CD8-positive, alpha-beta memory T cell (primary cell): ENCODE measurements at regions not wholly inside any gene's neighbourhood (a gene's known extent, or its start where the extent isn't known, plus 50 kb on each side); places are given as distances from the start of the nearest gene placed in this dataset.

ENCODE experiments used
- CTCF ChIA-PET: fragments of 350-600 bp; sonication (Branson Sonifier 250); formaldehyde crosslinking; loops from one replicate; lab custom pipeline; 2021; ENCODE audit warnings: antibody characterized with exemption; lab: Charles Lee
- POLR2A ChIA-PET: fragments of 350-600 bp; sonication (Branson Sonifier 250); formaldehyde crosslinking; loops from one replicate; lab custom pipeline; 2021; ENCODE audit warnings: antibody characterized with exemption; lab: Charles Lee
- DNase-seq, 5 donors: peaks; one replicate each; pipeline versions ENCODE4 v3.0.0 to v3.0.0-alpha.2; 2020 to 2022; ENCODE audit warnings: mixed read lengths in 1 of 5
- H3K27ac ChIP-seq: one replicate; pipeline ENCODE4 v1.7.0; 2013; ENCODE audit warnings: low read depth, mild to moderate bottlenecking, low read length, moderate library complexity
- H3K27me3 ChIP-seq: 2 replicates; pipeline ENCODE4 v1.7.0; 2013; ENCODE audit warnings: low read length, mild to moderate bottlenecking; ENCODE audit not compliant: insufficient read depth, poor library complexity, severe bottlenecking
- H3K36me3 ChIP-seq: 2 replicates; pipeline ENCODE4 v1.7.0; 2013; ENCODE audit warnings: mild to moderate bottlenecking, low read length, moderate library complexity; ENCODE audit not compliant: insufficient read depth
- H3K4me1 ChIP-seq: 2 replicates; pipeline ENCODE4 v1.7.0; 2013; ENCODE audit warnings: mild to moderate bottlenecking, low read length, moderate library complexity; ENCODE audit not compliant: insufficient read depth
- H3K4me3 ChIP-seq: 2 replicates; pipeline ENCODE4 v1.7.0; 2013; ENCODE audit warnings: mild to moderate bottlenecking, low read length
- H3K9me3 ChIP-seq: 2 replicates; pipeline ENCODE4 v1.7.0; 2013; ENCODE audit warnings: mild to moderate bottlenecking, low read length
- H3K27ac Mint-ChIP-seq, 8 donors: one replicate each; pipeline ENCODE4 v1.8.0; 2020 to 2021; ENCODE audit warnings: mixed read lengths in 8 of 8, mild to moderate bottlenecking in 6 of 8, inconsistent platforms in 3 of 8, moderate library complexity in 3 of 8
- H3K27me3 Mint-ChIP-seq, 2 donors: one replicate each; pipeline ENCODE4 v1.8.0; 2020 to 2021; ENCODE audit warnings: mixed read lengths in 2 of 2, mild to moderate bottlenecking in 1 of 2, moderate library complexity in 1 of 2
- H3K36me3 Mint-ChIP-seq, 3 donors: one replicate each; pipeline ENCODE4 v1.8.0; 2020 to 2021; ENCODE audit warnings: mixed read lengths in 3 of 3, inconsistent platforms in 1 of 3, mild to moderate bottlenecking in 1 of 3
- H3K4me1 Mint-ChIP-seq, 3 donors: one replicate each; pipeline ENCODE4 v1.8.0; 2020 to 2021; ENCODE audit warnings: mixed read lengths in 3 of 3, inconsistent platforms in 1 of 3, mild to moderate bottlenecking in 1 of 3
- H3K4me3 Mint-ChIP-seq, 7 donors: one replicate each; pipeline ENCODE4 v1.8.0; 2020 to 2021; ENCODE audit warnings: mixed read lengths in 7 of 7, mild to moderate bottlenecking in 6 of 7, moderate library complexity in 4 of 7, inconsistent platforms in 2 of 7
- H3K9me3 Mint-ChIP-seq, 5 donors: one replicate each; pipeline ENCODE4 v1.8.0; 2020 to 2022; ENCODE audit warnings: mixed read lengths in 5 of 5, mild to moderate bottlenecking in 3 of 5, moderate library complexity in 2 of 5, inconsistent platforms in 1 of 5

DNA sequence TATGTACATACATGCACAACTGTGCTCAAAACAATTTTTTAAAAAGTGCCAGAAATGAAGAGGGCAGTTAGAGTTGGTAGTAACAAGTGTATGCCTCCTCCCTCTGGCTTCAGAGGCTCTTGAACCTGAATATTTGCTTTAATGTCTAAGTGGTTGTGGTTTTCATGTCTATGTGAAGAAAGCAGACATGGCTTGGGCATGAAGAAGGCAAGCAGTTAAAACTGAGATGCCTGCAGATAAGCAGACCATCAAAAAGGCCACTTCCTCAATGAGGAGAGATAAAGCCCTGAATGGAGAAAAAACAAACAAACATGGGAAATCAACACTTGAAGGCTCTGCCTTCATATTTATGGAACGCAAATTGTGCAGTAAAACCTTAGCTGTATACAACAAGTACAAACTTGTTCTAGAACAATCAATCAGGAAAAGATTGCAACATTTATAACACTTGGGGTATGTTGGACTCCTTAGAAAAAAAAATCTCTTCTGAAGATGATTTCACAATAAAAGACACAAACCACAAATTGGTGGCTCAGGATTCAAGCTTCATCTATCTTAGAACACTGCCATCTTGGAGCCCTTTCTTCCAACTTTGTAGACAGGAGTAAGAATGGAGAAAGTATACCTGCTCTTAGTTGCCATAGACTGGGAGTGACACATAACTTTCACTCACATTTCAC lies 52.7 kb upstream of the PLA2G4A start:
- Mint-ChIP-seq H3K36me3 (no peaks in the 10 kb centered on the region), H3K9me3 (peaks cover 0 to 4% (median 2%) of the 10 kb centered on the region in 5 donors), H3K4me3 (no peak overlapping the region), H3K27ac (no peak overlapping the region), H3K4me1 (no peaks in the 10 kb centered on the region), H3K27me3 (no peaks in the 10 kb centered on the region)
- Histone ChIP-seq H3K4me3 (no peak overlapping the region), H3K27ac (no peak overlapping the region), H3K4me1 (no peaks in the 10 kb centered on the region), H3K9me3 (no peaks in the 10 kb centered on the region), H3K27me3 (no peaks in the 10 kb centered on the region), H3K36me3 (no peaks in the 10 kb centered on the region)
- POLR2A ChIA-PET, result no interaction called here
- no peak for DNase-seq
- CTCF ChIA-PET, result no interaction called here

DNA sequence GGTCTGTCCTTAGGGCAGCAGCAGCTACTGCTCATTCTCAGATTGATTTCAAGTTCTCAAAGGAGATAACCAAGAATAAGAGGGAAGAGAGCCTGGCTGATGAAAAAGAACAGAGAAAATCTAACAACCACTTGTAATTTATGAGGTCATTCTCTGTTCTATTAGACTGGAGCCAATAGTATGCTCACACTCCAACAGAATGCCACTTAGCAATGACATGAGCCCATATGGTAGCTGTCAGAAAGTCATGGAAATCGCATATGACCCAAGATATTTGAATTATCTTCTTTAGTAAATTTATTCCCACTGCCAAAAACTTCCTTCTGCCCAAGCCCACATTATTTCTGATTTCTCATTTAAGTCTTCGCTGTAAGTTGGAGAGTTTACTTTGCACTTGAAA lies 53.7 kb upstream of the PLA2G4A start:
- Mint-ChIP-seq H3K4me3 (no peak overlapping the region), H3K36me3 (no peaks in the 10 kb centered on the region), H3K27me3 (no peaks in the 10 kb centered on the region), H3K9me3 (peaks cover 0 to 4% (median 2%) of the 10 kb centered on the region in 5 donors), H3K27ac (no peak overlapping the region), H3K4me1 (no peaks in the 10 kb centered on the region)
- Histone ChIP-seq H3K4me3 (no peak overlapping the region), H3K4me1 (no peaks in the 10 kb centered on the region), H3K9me3 (no peaks in the 10 kb centered on the region), H3K27ac (no peak overlapping the region), H3K36me3 (no peaks in the 10 kb centered on the region), H3K27me3 (no peaks in the 10 kb centered on the region)
- no peak for DNase-seq
- POLR2A ChIA-PET, result no interaction called here
- CTCF ChIA-PET, result no interaction called here

DNA sequence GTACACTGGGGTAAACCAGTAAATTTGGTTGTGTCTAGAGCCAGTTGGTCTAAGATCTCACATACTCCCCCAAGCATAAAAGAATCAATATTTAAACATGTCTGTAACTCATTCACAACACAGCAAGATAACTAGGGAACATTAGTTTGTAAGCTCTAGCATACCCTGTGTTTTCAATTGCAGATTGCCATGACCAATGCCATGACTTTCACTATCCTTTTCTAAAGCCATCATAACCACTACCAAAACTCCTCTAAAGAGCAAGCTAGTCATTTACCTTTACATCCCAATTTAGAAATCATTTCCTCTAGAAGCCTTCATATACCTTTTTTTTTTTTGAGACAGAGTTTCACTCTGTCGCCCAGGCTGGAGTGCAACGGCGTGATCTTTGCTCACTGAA lies 56.5 kb upstream of the PLA2G4A start:
- Mint-ChIP-seq H3K4me1 (no peaks in the 10 kb centered on the region), H3K27me3 (no peaks in the 10 kb centered on the region), H3K36me3 (no peaks in the 10 kb centered on the region), H3K9me3 (peaks cover 0 to 4% (median 2%) of the 10 kb centered on the region in 5 donors), H3K4me3 (no peak overlapping the region), H3K27ac (no peak overlapping the region)
- Histone ChIP-seq H3K4me3 (no peak overlapping the region), H3K9me3 (no peaks in the 10 kb centered on the region), H3K4me1 (no peaks in the 10 kb centered on the region), H3K27me3 (no peaks in the 10 kb centered on the region), H3K27ac (no peak overlapping the region), H3K36me3 (no peaks in the 10 kb centered on the region)
- DNase-seq, result no peak
- ChIA-PET CTCF (no interaction called here), POLR2A (no interaction called here)

DNA sequence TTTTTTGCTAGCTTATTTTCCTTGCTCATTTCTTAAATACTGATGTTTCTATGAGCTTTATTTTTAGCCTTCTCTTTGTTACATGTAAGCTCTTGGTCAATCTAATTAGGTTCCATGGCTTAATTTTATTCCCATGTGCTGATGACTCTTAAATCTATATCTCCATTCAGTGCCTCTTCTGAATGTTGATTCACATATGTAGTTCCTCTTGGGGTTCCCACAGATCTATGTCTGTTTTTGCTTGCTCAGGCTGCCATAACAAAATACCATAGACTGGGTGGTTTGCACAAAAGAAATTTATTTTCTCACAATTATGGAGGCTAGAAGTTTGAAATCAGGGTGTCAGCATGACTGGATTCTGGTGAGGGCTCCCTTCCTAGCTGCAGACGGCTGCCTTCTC lies 58.3 kb upstream of the PLA2G4A start:
- H3K36me3 Mint-ChIP-seq, result no peaks in the 10 kb centered on the region
- POLR2A ChIA-PET, result no interaction called here
- no peaks in the 10 kb centered on the region for H3K9me3 ChIP-seq
- H3K4me3 Mint-ChIP-seq, result no peak overlapping the region
- no peak for DNase-seq
- H3K36me3 ChIP-seq, result no peaks in the 10 kb centered on the region
- no peaks in the 10 kb centered on the region for H3K27me3 Mint-ChIP-seq
- no peaks in the 10 kb centered on the region for H3K4me1 ChIP-seq
- no peak overlapping the region for H3K4me3 ChIP-seq
- no peak overlapping the region for H3K27ac ChIP-seq
- no peak overlapping the region for H3K27ac Mint-ChIP-seq
- no peaks in the 10 kb centered on the region for H3K4me1 Mint-ChIP-seq
- H3K9me3 Mint-ChIP-seq, result peaks cover 0 to 4% (median 2%) of the 10 kb centered on the region in 5 donors
- CTCF ChIA-PET, result no interaction called here
- H3K27me3 ChIP-seq, result no peaks in the 10 kb centered on the region

DNA sequence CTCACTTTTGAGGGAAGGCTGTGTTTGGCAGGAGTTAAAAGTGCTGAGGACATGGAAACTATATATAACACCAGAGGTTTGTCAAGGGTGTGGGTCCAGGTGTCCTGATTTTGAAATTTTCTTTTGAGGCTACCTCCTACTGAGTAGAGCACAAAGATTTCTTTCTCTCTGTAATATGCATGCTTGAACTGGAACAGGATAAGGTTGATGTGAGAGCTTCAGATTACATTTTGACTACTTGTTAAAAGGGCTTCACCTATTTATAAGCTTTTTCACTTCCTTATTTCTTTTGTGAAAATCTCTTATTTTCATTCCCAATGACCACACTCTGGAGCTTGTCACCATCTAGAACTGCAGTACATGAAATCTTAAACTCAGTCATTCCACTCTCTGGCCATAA lies 59.8 kb upstream of the PLA2G4A start:
- POLR2A ChIA-PET, result no interaction called here
- Mint-ChIP-seq H3K9me3 (peaks cover 0 to 6% (median 2%) of the 10 kb centered on the region in 5 donors), H3K4me1 (no peaks in the 10 kb centered on the region), H3K27ac (no peak overlapping the region), H3K36me3 (no peaks in the 10 kb centered on the region), H3K27me3 (no peaks in the 10 kb centered on the region), H3K4me3 (no peak overlapping the region)
- DNase-seq, result no peak
- no peaks in the 10 kb centered on the region for H3K36me3 ChIP-seq
- CTCF ChIA-PET, result interaction anchor here (1.4 kb wide), 1 partner anchor 10 kb away, joined by 3 read pairs; no protein-coding TSS in a partner anchor
- H3K4me3 ChIP-seq, result no peak overlapping the region
- H3K4me1 ChIP-seq, result no peaks in the 10 kb centered on the region
- no peak overlapping the region for H3K27ac ChIP-seq
- no peaks in the 10 kb centered on the region for H3K27me3 ChIP-seq
- no peaks in the 10 kb centered on the region for H3K9me3 ChIP-seq

DNA sequence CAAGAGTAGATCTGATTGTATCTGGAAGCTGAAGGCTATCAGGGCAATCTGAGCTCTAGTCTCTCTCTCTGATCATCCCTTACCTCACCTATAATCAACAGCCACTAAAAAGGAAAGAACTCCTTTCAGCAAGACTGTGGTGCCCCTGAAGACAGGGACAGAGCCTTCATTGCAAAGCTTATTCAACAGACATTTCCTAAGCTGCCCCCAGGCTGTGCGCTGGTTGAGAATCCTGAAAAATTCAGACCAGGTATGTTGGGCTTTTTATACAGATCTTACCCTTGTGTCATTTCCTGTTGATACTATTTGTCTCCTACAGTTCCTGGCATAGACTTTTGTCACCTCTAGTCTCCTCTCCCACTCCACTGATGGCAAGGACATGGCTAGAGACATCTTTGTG lies 63.3 kb upstream of the PLA2G4A start:
- H3K4me1 Mint-ChIP-seq, result no peaks in the 10 kb centered on the region
- no peaks in the 10 kb centered on the region for H3K27me3 ChIP-seq
- ChIA-PET CTCF (no interaction called here), POLR2A (no interaction called here)
- peaks cover 0 to 3% (median 0%) of the 10 kb centered on the region in 5 donors for H3K9me3 Mint-ChIP-seq
- H3K4me1 ChIP-seq, result no peaks in the 10 kb centered on the region
- no peaks in the 10 kb centered on the region for H3K36me3 ChIP-seq
- DNase-seq, result no peak
- H3K27ac Mint-ChIP-seq, result no peak overlapping the region
- H3K4me3 Mint-ChIP-seq, result no peak overlapping the region
- no peak overlapping the region for H3K4me3 ChIP-seq
- no peaks in the 10 kb centered on the region for H3K36me3 Mint-ChIP-seq
- no peaks in the 10 kb centered on the region for H3K27me3 Mint-ChIP-seq
- H3K9me3 ChIP-seq, result no peaks in the 10 kb centered on the region
- H3K27ac ChIP-seq, result no peak overlapping the region

DNA sequence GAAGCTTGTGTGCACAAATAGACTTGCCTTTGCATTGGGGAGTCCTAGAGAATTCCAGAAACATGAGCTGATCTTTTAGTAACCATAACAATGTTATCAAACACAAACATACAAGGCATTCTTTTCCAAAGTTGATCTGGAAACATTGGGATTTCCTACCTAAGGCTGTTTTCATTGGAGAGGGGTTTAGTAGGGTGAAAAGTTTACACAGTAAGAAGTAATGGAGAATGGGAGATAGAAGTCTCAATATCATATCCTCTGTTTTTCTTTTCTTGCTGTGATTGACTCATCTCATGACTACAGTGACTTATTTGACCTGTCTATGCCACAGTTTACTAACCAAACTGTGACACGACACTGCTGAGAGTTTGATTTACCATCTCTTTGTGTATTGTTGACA lies 65.6 kb upstream of the PLA2G4A start:
- CTCF ChIA-PET, result no interaction called here
- POLR2A ChIA-PET, result no interaction called here

DNA sequence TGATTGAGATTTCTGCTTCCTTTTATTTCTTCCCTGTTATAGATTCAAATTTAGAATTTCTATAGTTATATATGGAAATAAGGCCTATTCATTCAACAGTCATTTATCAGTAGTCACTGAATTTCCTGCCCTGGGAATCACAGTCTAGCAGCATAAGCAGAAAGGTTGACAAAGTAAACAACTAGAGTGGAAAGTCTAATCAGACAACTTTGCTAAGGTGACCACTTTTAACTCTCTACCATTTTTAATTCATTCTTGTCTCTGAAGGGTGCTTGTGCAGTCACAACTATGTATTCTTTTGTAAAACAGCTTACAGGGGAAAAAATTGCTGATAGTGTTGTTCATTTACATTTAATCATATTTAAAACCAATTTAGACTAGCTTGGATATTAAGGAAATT lies 66.1 kb upstream of the PLA2G4A start:
- H3K4me3 ChIP-seq, result no peak overlapping the region
- no peaks in the 10 kb centered on the region for H3K27me3 ChIP-seq
- Mint-ChIP-seq H3K36me3 (no peaks in the 10 kb centered on the region), H3K27ac (no peak overlapping the region), H3K27me3 (no peaks in the 10 kb centered on the region), H3K9me3 (peaks cover 0 to 3% (median 0%) of the 10 kb centered on the region in 5 donors), H3K4me1 (no peaks in the 10 kb centered on the region), H3K4me3 (no peak overlapping the region)
- no peak overlapping the region for H3K27ac ChIP-seq
- POLR2A ChIA-PET, result no interaction called here
- no peaks in the 10 kb centered on the region for H3K4me1 ChIP-seq
- no peaks in the 10 kb centered on the region for H3K9me3 ChIP-seq
- DNase-seq, result no peak
- CTCF ChIA-PET, result no interaction called here
- no peaks in the 10 kb centered on the region for H3K36me3 ChIP-seq

More for the DNA sequence above, 65.6 kb upstream of the PLA2G4A start:
- no peaks in the 10 kb centered on the region for H3K27me3 Mint-ChIP-seq
- Histone ChIP-seq H3K9me3 (no peaks in the 10 kb centered on the region), H3K27ac (no peak overlapping the region), H3K36me3 (no peaks in the 10 kb centered on the region), H3K27me3 (no peaks in the 10 kb centered on the region), H3K4me3 (no peak overlapping the region), H3K4me1 (no peaks in the 10 kb centered on the region)
- H3K4me1 Mint-ChIP-seq, result no peaks in the 10 kb centered on the region
- no peak overlapping the region for H3K4me3 Mint-ChIP-seq
- H3K36me3 Mint-ChIP-seq, result no peaks in the 10 kb centered on the region
- H3K9me3 Mint-ChIP-seq, result peaks cover 0 to 3% (median 0%) of the 10 kb centered on the region in 5 donors
- H3K27ac Mint-ChIP-seq, result no peak overlapping the region
- DNase-seq, result no peak
